Fibroblast of the conjunctiva (primary cell): ENCODE measurements at regions not wholly inside any gene's neighbourhood (a gene's known extent, or its start where the extent isn't known, plus 50 kb on each side); places are given as distances from the start of the nearest gene placed in this dataset.

Experiments used
- DNase-seq: peaks from one replicate; pipeline ENCODE4 v3.0.0-alpha.2; 2010; ENCODE audit warnings: low read depth

GRCh38 chr16:5595849-5596248 is 498.3 kb upstream of the EEF2KMT start:
- DNase-seq: no peak

- no peak for DNase-seq
These were observed 492.8 kb upstream of the EEF2KMT start for GRCh38 chr16:5590416-5590815.

- no peak for DNase-seq
These were observed 492.3 kb upstream of the EEF2KMT start for GRCh38 chr16:5589812-5590373.

- no peak for DNase-seq
These were observed 486.5 kb upstream of the EEF2KMT start for GRCh38 chr16:5584109-5584508.

GRCh38 chr16:5582529-5582928 is 484.9 kb upstream of the EEF2KMT start:
- DNase-seq: no peak

GRCh38 chr16:5581908-5582307 is 484.3 kb upstream of the EEF2KMT start:
- no peak for DNase-seq

- no peak for DNase-seq
These were observed 483.8 kb upstream of the EEF2KMT start for GRCh38 chr16:5581428-5581827.

- DNase-seq: no peak
These were observed 483.2 kb upstream of the EEF2KMT start for GRCh38 chr16:5580772-5581171.

GRCh38 chr16:5580296-5580695 is 482.7 kb upstream of the EEF2KMT start:
- no peak for DNase-seq

GRCh38 chr16:5578980-5579379 is 481.4 kb upstream of the EEF2KMT start:
- DNase-seq: no peak

GRCh38 chr16:5577463-5577862 is 479.9 kb upstream of the EEF2KMT start:
- no peak for DNase-seq

- DNase-seq: no peak
These were observed 478.2 kb upstream of the EEF2KMT start for GRCh38 chr16:5575646-5576245.

- DNase-seq: no peak
These were observed 477.5 kb upstream of the EEF2KMT start for GRCh38 chr16:5575121-5575520.

GRCh38 chr16:5572056-5572455 is 474.5 kb upstream of the EEF2KMT start:
- no peak for DNase-seq

- no peak for DNase-seq
These were observed 473.9 kb upstream of the EEF2KMT start for GRCh38 chr16:5571446-5571845.

GRCh38 chr16:5561800-5562199 is 464.2 kb upstream of the EEF2KMT start:
- DNase-seq: no peak

GRCh38 chr16:5560084-5560483 is 462.5 kb upstream of the EEF2KMT start:
- no peak for DNase-seq

GRCh38 chr16:5557966-5558365 is 460.4 kb upstream of the EEF2KMT start:
- DNase-seq: no peak

GRCh38 chr16:5557448-5557847 is 459.9 kb upstream of the EEF2KMT start:
- DNase-seq: no peak

- DNase-seq: no peak
These were observed 458.7 kb upstream of the EEF2KMT start for GRCh38 chr16:5556158-5556810.

GRCh38 chr16:5551909-5552308 is 454.3 kb upstream of the EEF2KMT start:
- DNase-seq: no peak

GRCh38 chr16:5549802-5550201 is 452.2 kb upstream of the EEF2KMT start:
- DNase-seq: no peak

- no peak for DNase-seq
These were observed 443.8 kb upstream of the EEF2KMT start for GRCh38 chr16:5541356-5541755.

- no peak for DNase-seq
These were observed 439.8 kb upstream of the EEF2KMT start for GRCh38 chr16:5537347-5537746.
